ENCODE measurements at regions not wholly inside any gene's neighbourhood (a gene's known extent, or its start where the extent isn't known, plus 50 kb on each side); places are given as distances from the start of the nearest gene placed in this dataset.
A peak's percentile ranks its signal among the peaks of the same experiment; 100 is the strongest.

DNA sequence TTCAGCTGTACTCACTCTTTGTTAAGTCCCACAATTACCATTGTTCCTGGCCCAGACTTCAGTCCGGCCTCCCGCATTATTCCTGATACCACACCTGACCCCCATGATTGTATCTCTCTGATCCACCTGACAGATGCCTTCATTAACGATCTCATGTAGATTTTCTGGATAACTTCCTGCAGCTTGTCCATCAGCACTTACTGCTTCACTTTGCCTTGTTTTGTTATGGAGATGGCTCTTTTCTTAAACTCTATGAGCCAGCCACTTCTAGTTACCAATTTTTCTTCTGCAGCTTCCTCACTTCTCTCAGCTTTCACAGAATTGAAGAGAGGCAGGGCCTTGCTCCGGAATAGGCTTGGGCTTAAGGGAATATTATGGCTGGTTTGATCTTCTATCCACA, 1044.2 kb downstream of the PLOD2 start:
- peak; percentile 29 for DNase-seq
- no peak overlapping the region for H2BK12ac ChIP-seq (ENCODE audit: insufficient read length, low read depth, low read length)
- no peak overlapping the region for H4K91ac ChIP-seq (ENCODE audit: insufficient read length, low read depth, low read length)
- no peak overlapping the region for H4K5ac ChIP-seq (ENCODE audit: insufficient read length, low read depth, low read length)
- H3K9me3 Mint-ChIP-seq = peaks cover 0 to 7% of the 10 kb centered on the region in 2 experiments; a peak in 3 of 5 replicates
- H4K8ac ChIP-seq (replicated peaks; ENCODE audit: insufficient read length, low read depth, low read length) = no peak overlapping the region
- H2AK5ac ChIP-seq (ENCODE audit: insufficient read length, low read length) = no peak overlapping the region
- no peak overlapping the region for H3K4ac ChIP-seq (ENCODE audit: low read depth, low read length)
- WGBS (ENCODE audit: extremely low coverage, insufficient read length, low lambda C conversion rate) = no CpG with 5 or more reads among the region's 4 CpGs
- H3K4me1 Mint-ChIP-seq = peaks cover 26 to 29% of the 10 kb centered on the region in 2 experiments
- no peak overlapping the region for H3K27ac ChIP-seq (ENCODE audit: insufficient read length, low read depth, low read length)
- H3K79me2 ChIP-seq (ENCODE audit: insufficient read depth, low read length) = no peaks in the 10 kb centered on the region
- peaks cover 2% of the 10 kb centered on the region; the same call in 1 of the 2 replicates for H3K27me3 Mint-ChIP-seq (ENCODE audit: low read depth)
- no peak overlapping the region for H3K23ac ChIP-seq (ENCODE audit: insufficient read length, low read depth, low read length)
- H2BK5ac ChIP-seq (ENCODE audit: insufficient read length, low read length) = no peak overlapping the region
- no peak overlapping the region for H3K4me3 Mint-ChIP-seq
- no peaks in the 10 kb centered on the region for H3K9me3 ChIP-seq (ENCODE audit: control insufficient read depth, low read depth, low read length)
- H3K9ac ChIP-seq (ENCODE audit: extremely low read depth, insufficient read length, low read length) = no peak overlapping the region
- peak overlapping the region in 1 of 3 experiments; percentile 0; a peak in 1 of 7 replicates for H3K27ac Mint-ChIP-seq
- H3K36me3 Mint-ChIP-seq (ENCODE audit: insufficient read depth in 1 of 3, low read depth in 3 of 3) = peaks cover 7 to 15% (median 11%) of the 10 kb centered on the region in 3 experiments; a peak in 5 of 7 replicates
- no peak overlapping the region for H2AFZ ChIP-seq (ENCODE audit: low read length)
- no peak overlapping the region for H2BK120ac ChIP-seq (ENCODE audit: low read depth, low read length, poor library complexity, severe bottlenecking)
- no peak overlapping the region for H3K56ac ChIP-seq (ENCODE audit: insufficient read length, low read depth, low read length)
- no peak overlapping the region for H3T11ph ChIP-seq (ENCODE audit: low read length)
- H3K4me1 ChIP-seq (ENCODE audit: insufficient read depth, low read length) = peaks cover 3% of the 10 kb centered on the region; the same call in 1 of the 2 replicates
- H3K18ac ChIP-seq (ENCODE audit: insufficient read length, low read depth, low read length) = no peak overlapping the region
- no peaks in the 10 kb centered on the region for H3K79me1 ChIP-seq (ENCODE audit: insufficient read depth, low read depth, low read length, poor library complexity, severe bottlenecking)
- H4K20me1 ChIP-seq (ENCODE audit: control insufficient read depth, insufficient read depth, insufficient read length) = no peaks in the 10 kb centered on the region
- no peak overlapping the region for H3K4me2 ChIP-seq (ENCODE audit: insufficient read depth, insufficient read length, low read length)
- H3K14ac ChIP-seq (ENCODE audit: insufficient read depth, low read length) = no peak overlapping the region
- no peak overlapping the region for H2BK20ac ChIP-seq (ENCODE audit: low read depth, low read length, poor library complexity, severe bottlenecking)
- no peaks in the 10 kb centered on the region for H3K23me2 ChIP-seq (ENCODE audit: insufficient read length, low read depth, low read length, poor library complexity, severe bottlenecking)
- H2BK15ac ChIP-seq (ENCODE audit: low read depth, low read length) = no peak overlapping the region
- TF ChIP-seq CTCF (conservative IDR thresholded peaks at IDR 0.05) = no peak
- no peaks in the 10 kb centered on the region for H3K27me3 ChIP-seq (ENCODE audit: insufficient read depth, low read length)

Measured in H9 (cell line).